Calu3 (cell line): ENCODE measurements at regions not wholly inside any gene's neighbourhood (a gene's known extent, or its start where the extent isn't known, plus 50 kb on each side); places are given as distances from the start of the nearest gene placed in this dataset.

Experiments
- BruUV-seq: library from RNA; stranded (reverse); fragments of 400-500 nt; replicated peaks from 2 replicates; lab custom pipeline; 2021; lab: Mats Ljungman, UMichigan
- CTCF ChIA-PET: fragments of 300-600 bp; sonication (Branson Sonifier 250); formaldehyde crosslinking; loops from one replicate; lab custom pipeline; 2022; ENCODE audit warnings: antibody characterized with exemption; lab: Charles Lee
- DNase-seq: peaks from one replicate; pipeline ENCODE4 v3.0.0; 2022
- H3K27ac Mint-ChIP-seq: one replicate; pipeline ENCODE4 v1.8.0; 2022; ENCODE audit warnings: mixed read lengths; ENCODE audit not compliant: unreplicated experiment
- H3K27me3 Mint-ChIP-seq: one replicate; pipeline ENCODE4 v1.8.0; 2022; ENCODE audit warnings: mixed read lengths; ENCODE audit not compliant: unreplicated experiment
- H3K36me3 Mint-ChIP-seq: one replicate; pipeline ENCODE4 v1.8.0; 2022; ENCODE audit warnings: mild to moderate bottlenecking, moderate library complexity, mixed read lengths; ENCODE audit not compliant: insufficient read depth, unreplicated experiment
- H3K4me1 Mint-ChIP-seq: one replicate; pipeline ENCODE4 v1.8.0; 2022; ENCODE audit warnings: mild to moderate bottlenecking, low read depth, mixed read lengths; ENCODE audit not compliant: unreplicated experiment
- H3K4me3 Mint-ChIP-seq: one replicate; pipeline ENCODE4 v1.8.0; 2022; ENCODE audit warnings: mild to moderate bottlenecking, low read depth, moderate library complexity, mixed read lengths; ENCODE audit not compliant: unreplicated experiment
- H3K9me3 Mint-ChIP-seq: one replicate; pipeline ENCODE4 v1.8.0; 2022; ENCODE audit warnings: low read depth, mixed read lengths; ENCODE audit not compliant: unreplicated experiment
- CTCF ChIP-seq: fragments of 200-600 bp; IDR thresholded peaks from one replicate; pipeline ENCODE4 v1.8.0; 2022; ENCODE audit warnings: antibody characterized with exemption; ENCODE audit not compliant: unreplicated experiment
- intact Hi-C: fragments of 100-400 bp; cut with micrococcal nuclease; formaldehyde crosslinking; loops from one replicate; pipeline ENCODE4 v1.10.0; 2022; ENCODE audit not compliant: unreplicated experiment

GRCh38 chr11:92633820-92634219 lies 335.6 kb upstream of the MTNR1B start:
- H3K4me1 Mint-ChIP-seq, result no peaks in the 10 kb centered on the region
- intact Hi-C loops, result no loop called here
- DNase-seq, result no peak
- no peak overlapping the region for H3K27ac Mint-ChIP-seq
- CTCF ChIA-PET, result no interaction called here
- H3K4me3 Mint-ChIP-seq, result no peak overlapping the region
- no peaks in the 10 kb centered on the region for H3K36me3 Mint-ChIP-seq
- peaks cover 2% of the 10 kb centered on the region for H3K9me3 Mint-ChIP-seq
- no peaks in the 10 kb centered on the region for H3K27me3 Mint-ChIP-seq
- TF ChIP-seq CTCF, result no peak
- no TSS peak for BruUV-seq

- H3K9me3 Mint-ChIP-seq, result no peaks in the 10 kb centered on the region
- BruUV-seq, result no TSS peak
Measured at GRCh38 chr11:92636543-92637188, 332.8 kb upstream of the MTNR1B start.

GRCh38 chr11:92638678-92639077 lies 330.8 kb upstream of the MTNR1B start:
- DNase-seq, result no peak
- no peak overlapping the region for H3K27ac Mint-ChIP-seq
- CTCF ChIA-PET, result no interaction called here
- intact Hi-C loops, result no loop called here
- TF ChIP-seq CTCF, result no peak
- no peaks in the 10 kb centered on the region for H3K36me3 Mint-ChIP-seq
- no peaks in the 10 kb centered on the region for H3K27me3 Mint-ChIP-seq
- H3K4me3 Mint-ChIP-seq, result no peak overlapping the region
- no peaks in the 10 kb centered on the region for H3K4me1 Mint-ChIP-seq
- no peaks in the 10 kb centered on the region for H3K9me3 Mint-ChIP-seq
- BruUV-seq, result no TSS peak

More at GRCh38 chr11:92636543-92637188, 332.8 kb upstream of the MTNR1B start:
- Mint-ChIP-seq H3K4me3 (no peak overlapping the region), H3K27me3 (no peaks in the 10 kb centered on the region), H3K4me1 (no peaks in the 10 kb centered on the region), H3K36me3 (no peaks in the 10 kb centered on the region), H3K27ac (no peak overlapping the region)
- CTCF ChIA-PET, result no interaction called here
- TF ChIP-seq CTCF, result no peak
- intact Hi-C loops, result no loop called here
- DNase-seq, result no peak

- Mint-ChIP-seq H3K4me1 (no peaks in the 10 kb centered on the region), H3K27me3 (no peaks in the 10 kb centered on the region), H3K36me3 (no peaks in the 10 kb centered on the region), H3K27ac (no peak overlapping the region), H3K9me3 (no peaks in the 10 kb centered on the region), H3K4me3 (no peak overlapping the region)
- CTCF ChIA-PET, result no interaction called here
- intact Hi-C loops, result no loop called here
- DNase-seq, result no peak
- TF ChIP-seq CTCF, result no peak
- no TSS peak for BruUV-seq
Measured at GRCh38 chr11:92642177-92642931, 327.1 kb upstream of the MTNR1B start.
